ENCODE measurements at regions not wholly inside any gene's neighbourhood (a gene's known extent, or its start where the extent isn't known, plus 50 kb on each side); places are given as distances from the start of the nearest gene placed in this dataset.

GRCh38 chr18:56235481-56236013 lies 402.8 kb downstream of the TXNL1 start:
- no peak overlapping the region for H3K27ac ChIP-seq
- H3K36me3 ChIP-seq = no peaks in the 10 kb centered on the region
- H3K27me3 ChIP-seq = no peaks in the 10 kb centered on the region
- no peak for TF ChIP-seq EP300 (IDR thresholded peaks at IDR 0.05)
- no peak for TF ChIP-seq POLR2A (IDR thresholded peaks at IDR 0.05)
- no peak for TF ChIP-seq CTCF (IDR thresholded peaks at IDR 0.05)
- DNase-seq = no peak
- H3K9me3 ChIP-seq = no peaks in the 10 kb centered on the region
- 67 to 73% (median 72%) methylated on average over 8 of the region's 8 CpGs for WGBS, 3 donors
- intact Hi-C loops (cut with DNase I) = no loop called here
- no peak overlapping the region for H3K4me3 ChIP-seq
- H3K4me1 ChIP-seq (ENCODE audit: insufficient read depth) = no peaks in the 10 kb centered on the region

- Histone ChIP-seq H3K4me1 (ENCODE audit: insufficient read depth) (no peaks in the 10 kb centered on the region), H3K27ac (no peak overlapping the region), H3K4me3 (no peak overlapping the region), H3K9me3 (no peaks in the 10 kb centered on the region), H3K36me3 (no peaks in the 10 kb centered on the region), H3K27me3 (no peaks in the 10 kb centered on the region)
- WGBS, 3 donors = 77 to 96% (median 88%) methylated on average over 6 of the region's 6 CpGs
- intact Hi-C loops (cut with DNase I) = no loop called here
- no peak for TF ChIP-seq CTCF (IDR thresholded peaks at IDR 0.05)
- TF ChIP-seq POLR2A (IDR thresholded peaks at IDR 0.05) = no peak
- no peak for TF ChIP-seq EP300 (IDR thresholded peaks at IDR 0.05)
- no peak for DNase-seq
Measured at GRCh38 chr18:56235071-56235470, 403.3 kb downstream of the TXNL1 start.

GRCh38 chr18:56233595-56233994 lies 404.8 kb downstream of the TXNL1 start:
- H3K9me3 ChIP-seq = no peaks in the 10 kb centered on the region
- peak in 3 of 5 donors; percentile 31 to 57 (median 35) for DNase-seq
- no peaks in the 10 kb centered on the region for H3K4me1 ChIP-seq (ENCODE audit: insufficient read depth)
- H3K4me3 ChIP-seq = no peak overlapping the region
- H3K27ac ChIP-seq = no peak overlapping the region
- TF ChIP-seq CTCF (IDR thresholded peaks at IDR 0.05) (no peak), POLR2A (IDR thresholded peaks at IDR 0.05) (no peak), EP300 (IDR thresholded peaks at IDR 0.05) (no peak)
- H3K27me3 ChIP-seq = no peaks in the 10 kb centered on the region
- no peaks in the 10 kb centered on the region for H3K36me3 ChIP-seq
- intact Hi-C loops (cut with DNase I) = no loop called here
- WGBS, 3 donors = 1 to 13% (median 3%) methylated on average over 2 of the region's 2 CpGs

- H3K4me1 ChIP-seq (ENCODE audit: insufficient read depth) = no peaks in the 10 kb centered on the region
- H3K9me3 ChIP-seq = no peaks in the 10 kb centered on the region
- no peaks in the 10 kb centered on the region for H3K27me3 ChIP-seq
- no peak for TF ChIP-seq POLR2A (IDR thresholded peaks at IDR 0.05)
- no peak for TF ChIP-seq EP300 (IDR thresholded peaks at IDR 0.05)
- no peak for TF ChIP-seq CTCF (IDR thresholded peaks at IDR 0.05)
- H3K4me3 ChIP-seq = no peak overlapping the region
- no peaks in the 10 kb centered on the region for H3K36me3 ChIP-seq
- DNase-seq = no peak
- no peak overlapping the region for H3K27ac ChIP-seq
- WGBS, 3 donors = 74 to 87% (median 82%) methylated on average over 5 of the region's 5 CpGs
- intact Hi-C loops (cut with DNase I) = loop anchor here in 1 of 4 donors (1.0 kb wide), 1 partner anchor 12 kb away; no protein-coding TSS in a partner anchor
Measured at GRCh38 chr18:56226025-56226424, 412.4 kb downstream of the TXNL1 start.

Data from ovary (tissue), 7 donors.